Activated CD4-positive, alpha-beta T cell treated with anti-CD3 and anti-CD28 coated beads for 24 hours (primary cell): ENCODE measurements at regions not wholly inside any gene's neighbourhood (a gene's known extent, or its start where the extent isn't known, plus 50 kb on each side); places are given as distances from the start of the nearest gene placed in this dataset.
"Not testable (repeated sequence)": the region's sequence is repeated elsewhere in the genome, so short reads cannot be mapped to it uniquely, and the experiment has no call there.

Experiments
- DNase-seq, 2 donors: peaks; one replicate each; pipeline ENCODE4 v3.0.0-alpha.2; 2020; ENCODE audit warnings: low read depth in 2 of 2

DNA sequence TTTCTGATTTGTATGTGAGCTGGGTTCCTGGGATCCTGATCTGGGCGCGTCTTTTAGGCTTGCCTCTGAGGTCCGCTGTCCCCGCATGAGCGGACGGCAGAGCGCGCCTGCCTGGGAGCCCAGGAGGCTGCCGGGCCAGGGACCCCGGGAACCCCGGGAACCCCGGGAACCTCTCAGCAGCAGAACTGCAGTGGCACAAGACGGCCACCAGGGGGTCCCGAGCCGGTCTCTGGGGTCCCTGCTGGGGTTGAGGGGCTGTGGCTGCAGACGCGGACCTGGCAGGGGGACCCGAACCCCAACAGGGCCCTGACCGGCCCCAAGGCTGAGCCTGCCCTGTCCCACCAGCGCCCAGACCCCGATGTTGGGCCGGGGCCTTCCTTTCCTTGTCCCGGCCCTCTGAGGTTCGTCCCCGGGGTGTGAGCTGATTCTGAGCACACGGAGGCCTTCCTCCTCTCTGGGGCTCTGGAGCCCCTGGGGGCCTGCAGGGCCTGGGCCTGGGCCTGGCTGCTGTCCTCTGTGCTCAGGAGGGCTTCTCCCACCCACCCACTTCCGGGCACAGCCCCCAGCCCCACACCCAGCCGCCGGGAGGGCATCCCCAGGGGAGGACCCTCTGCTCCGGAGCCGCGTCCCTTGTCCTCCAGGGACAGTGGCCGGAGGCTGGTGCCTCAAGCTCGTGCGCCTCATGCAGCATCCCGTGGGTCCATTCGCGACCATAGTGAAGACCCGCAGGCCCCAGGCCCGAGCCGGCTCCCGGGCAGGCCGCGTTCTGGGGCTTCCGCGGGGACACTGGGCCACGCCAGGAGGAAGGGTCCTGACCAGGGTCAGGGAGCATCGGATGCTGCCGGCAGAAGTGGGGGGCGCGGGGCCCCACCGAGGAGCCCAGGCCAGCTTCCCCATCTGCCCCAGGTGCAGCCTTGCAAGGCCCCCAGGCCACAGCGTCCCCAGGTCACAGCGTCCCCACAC lies 152.9 kb downstream of the TMEM121 start:
- DNase-seq, result not testable (repeated sequence)

DNA sequence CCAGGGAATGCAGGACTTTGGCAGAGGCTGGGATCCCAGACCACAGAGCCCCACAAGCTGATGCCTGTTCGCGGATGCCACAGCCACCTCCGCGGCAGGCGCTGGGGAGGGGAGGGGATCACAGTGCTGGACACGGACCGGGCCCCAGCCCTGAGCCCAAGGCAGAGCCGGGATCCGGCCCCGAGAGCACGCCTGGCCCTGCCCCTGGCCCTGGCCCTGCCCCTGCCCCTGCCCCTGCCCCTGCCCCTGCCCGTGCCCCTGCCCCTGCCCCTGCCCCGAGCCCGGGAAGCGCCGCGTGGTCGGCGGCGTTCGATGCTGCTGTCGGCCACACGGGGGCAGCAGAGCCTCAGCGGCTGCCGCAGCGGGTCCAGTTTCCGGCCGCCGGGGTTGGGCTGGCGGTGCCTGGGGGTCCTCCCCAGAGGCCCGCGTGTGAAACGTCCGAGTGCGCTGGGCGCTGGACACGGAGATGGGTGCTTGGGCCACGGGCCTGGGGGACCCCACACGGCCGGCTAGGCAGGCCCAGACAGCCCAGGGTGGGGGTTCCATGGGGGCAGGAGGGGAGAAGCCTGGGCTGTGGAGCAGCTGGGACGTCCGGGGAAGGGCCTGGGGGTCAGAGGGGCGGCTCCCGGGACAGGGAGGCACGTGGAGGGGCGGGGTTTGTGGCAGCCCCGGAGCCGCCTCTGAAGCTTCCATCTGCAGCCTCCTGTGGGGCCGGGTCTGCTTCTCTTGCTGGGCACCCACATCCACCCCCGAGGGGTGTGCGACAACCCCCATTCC lies 153.8 kb downstream of the TMEM121 start:
- peak in 1 of 2 donors; percentile 10 for DNase-seq

DNA sequence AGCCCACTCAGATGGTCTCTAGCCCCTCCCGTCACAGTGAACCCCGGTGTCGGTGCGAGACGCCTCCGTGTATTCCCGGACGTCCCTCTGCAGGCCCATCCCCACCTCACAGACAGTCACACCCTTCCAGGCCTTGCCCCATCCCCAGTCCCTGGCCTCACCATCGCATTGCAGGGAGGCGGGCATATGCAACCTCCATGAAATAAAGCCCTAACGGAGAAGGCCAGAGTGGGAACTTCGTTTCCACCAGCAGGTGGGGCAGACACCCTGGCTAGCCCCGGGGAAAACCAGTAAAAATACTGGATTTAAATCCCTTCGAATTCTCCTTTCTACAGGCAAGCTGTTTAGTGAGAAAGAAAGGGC lies 154.3 kb downstream of the TMEM121 start:
- DNase-seq, result not testable (repeated sequence)

DNA sequence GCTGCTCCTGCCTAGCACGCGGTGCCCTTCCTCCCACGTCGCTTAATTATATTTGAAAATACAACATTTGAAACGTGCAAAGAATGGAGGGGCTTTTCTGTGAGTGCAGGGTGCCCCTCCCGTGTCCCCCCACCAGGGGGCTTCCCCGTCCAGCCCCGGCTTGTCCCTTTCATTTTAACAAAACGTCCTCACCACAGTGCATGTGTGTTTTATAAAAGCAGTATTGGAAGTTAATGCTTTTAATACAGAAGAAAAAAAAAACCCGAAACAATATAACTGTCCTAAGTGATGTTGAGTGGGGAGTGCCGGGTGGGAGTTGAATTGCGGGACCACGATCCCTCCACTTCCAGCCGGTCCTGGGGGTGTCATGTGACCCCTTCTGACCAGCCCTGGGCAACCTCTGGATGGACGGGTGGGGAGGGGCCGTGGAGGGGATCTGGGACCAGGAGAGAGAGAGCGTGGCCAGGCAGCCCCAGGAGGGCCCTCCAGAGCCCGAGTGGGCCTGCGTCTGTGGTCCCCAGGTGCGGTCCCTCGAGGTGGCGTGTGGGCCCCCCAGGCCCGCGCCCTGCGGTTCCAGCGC lies 155.3 kb downstream of the TMEM121 start:
- DNase-seq, result not testable (repeated sequence)

DNA sequence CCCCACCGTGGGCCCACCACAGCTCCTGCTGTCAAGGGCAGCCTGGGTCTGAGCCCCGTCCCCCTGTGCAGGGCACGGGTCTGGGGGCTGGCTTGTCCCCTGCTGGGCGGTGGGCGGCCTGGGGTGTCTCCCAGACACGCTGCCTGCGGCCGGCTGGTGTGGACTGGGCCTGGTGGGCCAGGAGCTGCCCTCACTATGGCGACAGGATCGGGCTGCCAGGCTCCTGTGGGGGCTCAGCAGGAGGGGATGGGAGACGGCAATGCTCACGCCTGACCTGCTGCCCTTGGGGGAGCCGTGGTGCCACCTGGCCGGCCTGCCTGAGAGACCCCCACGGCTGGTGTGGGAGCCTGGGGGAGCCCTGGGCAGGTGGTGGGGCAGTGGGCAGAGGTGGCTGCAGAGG lies 156.1 kb downstream of the TMEM121 start:
- not testable (repeated sequence) for DNase-seq

DNA sequence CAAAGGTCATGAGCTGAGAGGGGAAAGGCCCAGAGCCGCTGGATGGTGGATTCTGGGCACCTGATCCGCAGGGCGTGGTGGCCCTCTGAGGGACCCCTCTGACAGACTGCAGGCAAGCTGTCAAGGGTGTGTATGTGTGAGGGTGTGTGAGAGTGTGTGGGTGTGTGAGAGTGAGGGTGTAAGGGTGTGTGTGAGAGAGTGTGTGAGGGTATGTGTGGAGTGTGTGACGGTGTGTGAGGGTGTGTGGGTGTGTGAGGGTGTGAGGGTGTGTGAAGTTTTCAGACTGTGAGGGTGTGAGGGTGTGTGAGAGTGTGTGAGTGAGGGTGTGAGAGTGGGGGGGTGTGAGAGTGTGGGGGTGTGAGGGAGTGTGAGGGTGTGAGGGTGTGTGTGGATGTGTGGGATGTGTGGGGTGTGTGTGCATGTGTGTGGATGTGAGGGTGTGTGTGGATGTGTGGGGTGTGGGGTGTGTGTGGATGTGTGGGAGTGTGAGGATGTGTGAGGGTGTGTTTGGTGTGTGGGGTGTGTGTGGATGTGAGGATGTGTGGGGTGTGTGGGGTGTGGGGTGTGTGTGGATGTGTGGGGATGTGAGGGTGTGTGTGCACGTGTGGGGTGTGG lies 156.7 kb downstream of the TMEM121 start:
- no peak for DNase-seq

DNA sequence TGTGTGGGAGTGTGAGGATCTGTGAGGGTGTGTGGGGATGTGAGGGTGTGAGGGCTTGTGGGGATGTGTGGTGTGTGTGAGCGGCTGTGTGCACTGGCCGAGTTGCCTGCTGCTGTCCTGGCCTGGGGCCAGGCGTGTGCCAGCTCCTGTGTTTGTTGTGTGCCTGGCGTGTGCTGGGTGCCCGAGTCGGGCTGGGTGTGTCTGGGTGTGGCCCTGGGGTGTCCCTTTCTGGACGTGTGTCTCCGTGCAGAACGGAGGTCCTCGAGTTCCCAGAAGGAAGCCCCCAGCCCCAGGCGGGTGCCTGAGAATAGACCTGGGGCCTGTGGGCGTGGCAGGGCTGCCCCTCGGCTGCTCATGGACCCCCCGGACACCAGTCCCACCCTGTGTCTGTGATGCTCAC lies 157.7 kb downstream of the TMEM121 start:
- not testable (repeated sequence) for DNase-seq

DNA sequence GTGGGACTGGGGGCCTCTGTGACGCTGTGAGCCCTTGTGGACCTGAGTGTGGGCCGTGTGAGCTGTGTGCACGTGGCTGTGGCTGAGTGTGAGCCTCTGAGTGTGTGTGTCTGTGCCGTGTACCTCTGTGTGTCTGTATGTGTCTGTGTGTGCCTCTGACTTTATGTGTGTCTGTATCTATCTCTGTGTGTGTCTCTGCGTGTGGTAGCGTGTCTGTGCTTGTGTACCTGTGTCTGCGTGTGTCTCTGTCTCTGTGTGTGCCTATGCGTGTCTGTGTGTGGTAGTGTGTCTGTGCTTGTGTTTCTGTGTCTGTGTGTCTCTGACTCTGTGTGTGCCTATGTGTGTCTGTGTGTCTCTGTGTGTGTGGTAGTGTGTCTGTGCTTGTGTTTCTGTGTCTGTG lies 158.2 kb downstream of the TMEM121 start:
- DNase-seq, result not testable (repeated sequence)

DNA sequence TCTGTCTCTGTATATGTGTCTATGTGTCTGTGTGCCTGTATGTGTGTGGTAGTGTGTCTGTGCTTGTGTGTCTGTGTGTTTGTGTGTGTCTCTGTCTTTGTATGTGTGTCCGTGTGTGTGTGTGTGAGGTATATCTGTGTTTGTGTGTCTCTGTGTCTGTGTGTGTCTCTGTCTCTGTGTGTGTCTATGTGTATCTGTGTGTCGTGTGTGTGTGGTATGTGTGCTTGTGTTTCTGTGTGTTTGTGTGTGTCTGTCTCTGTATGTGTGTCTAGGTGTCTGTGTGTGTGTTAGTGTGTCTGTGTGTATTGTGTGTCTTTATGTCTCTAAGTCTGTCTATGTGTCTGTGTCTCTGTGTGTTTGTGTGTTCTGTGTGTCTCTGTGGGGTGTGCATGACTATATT lies 158.6 kb downstream of the TMEM121 start:
- DNase-seq, result no peak

DNA sequence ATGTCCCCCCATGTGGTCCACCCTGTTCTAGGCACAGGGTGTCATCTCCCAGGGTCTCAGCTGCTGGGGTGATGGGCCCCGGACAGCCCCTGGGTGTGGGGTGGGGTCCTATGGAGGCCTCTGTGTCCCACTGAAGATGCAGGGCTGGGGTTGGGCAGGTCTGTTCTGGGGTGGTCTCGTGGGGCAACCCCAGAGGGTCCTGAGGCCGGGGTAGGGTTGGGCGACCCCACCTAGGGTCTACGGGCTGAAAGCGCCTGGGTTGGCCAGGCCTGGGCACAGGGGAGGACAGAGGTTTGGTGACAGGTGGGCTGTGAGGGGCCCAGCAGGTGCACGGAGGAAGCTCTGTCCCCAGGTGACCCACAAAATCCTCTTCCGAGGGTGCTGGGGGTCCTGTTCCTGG lies 159.2 kb downstream of the TMEM121 start:
- not testable (repeated sequence) for DNase-seq

DNA sequence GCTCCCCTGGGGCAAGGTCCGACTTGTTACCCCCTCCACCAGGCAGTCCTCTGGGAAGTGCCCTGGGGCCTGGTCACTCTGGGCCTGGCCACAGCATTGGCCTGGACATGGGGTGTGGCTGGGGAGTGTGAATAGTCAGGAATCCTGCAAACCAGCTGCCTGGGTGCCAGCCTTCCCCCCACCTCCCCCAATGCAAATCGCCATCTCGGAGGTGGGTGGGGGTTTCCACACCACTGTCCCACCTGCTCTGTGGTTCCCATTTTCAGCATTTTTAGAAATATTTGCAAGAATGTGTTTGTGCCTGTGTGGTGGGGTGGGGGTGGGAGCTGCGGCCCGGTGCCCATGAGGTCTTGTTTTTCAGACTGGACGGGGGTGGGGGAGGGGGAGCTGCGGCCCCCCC lies 159.7 kb downstream of the TMEM121 start:
- DNase-seq, result not testable (repeated sequence)

DNA sequence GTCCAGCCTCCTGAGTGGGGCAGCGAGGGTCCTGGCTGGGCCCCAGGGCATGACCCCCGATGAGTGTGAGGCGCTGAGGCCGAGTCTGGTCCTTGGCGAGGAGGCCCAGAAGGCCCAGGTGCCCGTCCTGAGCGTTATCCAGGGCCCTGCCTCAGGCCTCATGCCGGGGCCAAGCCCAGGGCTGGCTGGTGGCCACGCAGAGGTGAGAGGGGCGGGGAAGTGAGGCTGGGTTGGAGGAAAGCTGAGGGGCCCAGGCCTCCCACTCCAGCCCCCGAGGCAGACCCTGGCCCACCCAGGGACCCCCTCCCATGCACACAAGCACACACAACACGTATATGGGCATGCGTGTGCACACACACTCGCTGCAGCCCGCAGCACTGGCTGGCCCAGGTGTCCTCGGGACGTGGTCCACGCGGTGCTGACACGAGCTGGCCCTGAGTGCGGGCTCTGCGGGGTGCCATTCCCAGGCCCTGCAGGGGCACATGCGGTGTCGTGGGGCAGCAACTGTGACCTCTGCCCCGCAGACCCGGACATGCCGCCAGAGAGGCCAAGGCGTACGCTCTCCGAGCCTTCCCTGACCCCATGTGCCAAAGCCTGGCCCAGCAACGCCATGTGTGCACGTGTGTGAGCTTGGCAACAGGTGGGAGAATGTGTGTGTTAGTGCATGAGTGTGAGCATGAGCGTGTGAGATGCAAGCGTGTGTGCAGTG lies 160.2 kb downstream of the TMEM121 start:
- not testable (repeated sequence) for DNase-seq

DNA sequence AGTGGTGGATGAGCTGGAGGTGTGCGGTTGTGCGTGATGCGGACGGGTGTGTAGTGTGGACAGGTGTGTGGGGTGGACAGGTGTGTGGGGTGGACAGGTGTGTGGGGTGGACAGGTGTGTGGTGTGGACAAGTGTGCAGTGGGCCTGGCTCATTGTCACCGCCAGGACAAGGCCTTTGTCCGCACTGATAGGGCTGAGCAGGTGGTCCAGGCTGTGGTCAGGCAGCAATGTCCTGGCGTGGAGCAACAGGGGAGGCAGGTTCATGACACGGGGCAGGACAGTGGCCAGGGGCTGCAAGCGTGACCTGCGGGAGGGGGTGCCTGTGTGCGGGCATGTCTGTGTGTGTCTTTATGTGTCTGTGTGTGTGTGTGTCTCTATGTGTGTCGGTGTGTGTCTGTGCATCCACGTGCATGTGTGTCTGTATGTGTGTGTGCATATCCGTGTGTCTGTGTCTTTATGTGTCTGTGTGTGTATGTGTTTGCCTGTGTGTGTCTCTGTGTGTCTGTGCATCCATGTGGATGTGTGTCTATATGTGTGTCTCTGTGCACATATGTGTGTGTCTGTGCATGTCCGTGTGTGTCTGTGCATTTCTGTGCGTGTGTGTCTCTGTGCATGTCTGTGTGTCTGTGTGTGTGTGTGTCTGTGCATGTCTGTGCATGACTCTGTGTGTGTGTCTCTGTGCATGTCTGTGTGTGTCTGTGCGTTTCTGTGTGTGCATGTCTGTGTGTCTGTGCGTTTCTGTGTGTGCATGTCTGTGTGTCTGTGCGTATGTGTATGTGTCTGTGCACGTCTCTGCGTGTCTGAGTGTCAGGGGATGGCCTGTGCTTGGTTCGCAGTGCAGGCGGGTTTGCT lies 161.0 kb downstream of the TMEM121 start:
- not testable (repeated sequence) for DNase-seq

DNA sequence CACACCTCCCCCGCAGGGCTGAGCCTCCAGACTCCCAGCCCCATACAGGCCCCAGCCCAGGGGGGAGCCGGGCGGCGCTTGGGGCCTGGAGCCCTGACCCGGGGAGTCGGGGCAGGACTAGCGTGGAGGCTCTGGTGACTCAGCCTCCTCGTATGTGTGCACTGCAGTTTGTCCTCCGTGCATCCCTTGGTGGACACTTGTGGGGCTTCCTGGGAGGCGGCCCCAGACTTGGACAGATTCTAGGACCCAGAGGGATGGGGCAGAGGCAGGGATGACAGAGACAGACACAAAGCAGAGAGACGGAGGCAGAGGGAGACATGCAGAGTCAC lies 161.6 kb downstream of the TMEM121 start:
- DNase-seq, result not testable (repeated sequence)

DNA sequence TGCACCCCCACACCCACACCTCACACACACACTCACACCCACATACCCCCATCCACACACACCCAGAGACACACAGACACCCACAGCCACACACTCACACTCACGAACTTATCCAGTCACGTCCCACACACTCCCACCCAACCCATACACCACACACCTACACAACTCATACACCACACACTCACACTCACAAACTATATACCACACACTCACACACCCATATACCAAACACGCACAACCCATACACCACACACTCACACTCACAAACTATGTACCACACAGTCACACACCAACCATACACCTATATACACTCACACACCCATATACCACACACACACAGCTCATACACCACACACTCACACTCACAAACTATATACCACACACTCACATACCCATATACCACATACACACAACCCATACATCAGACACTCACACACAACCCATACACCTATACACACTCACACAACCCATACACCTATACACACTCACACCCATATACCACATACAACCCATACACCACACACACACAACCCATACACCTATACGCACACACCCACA lies 162.4 kb downstream of the TMEM121 start:
- not testable (repeated sequence) for DNase-seq

DNA sequence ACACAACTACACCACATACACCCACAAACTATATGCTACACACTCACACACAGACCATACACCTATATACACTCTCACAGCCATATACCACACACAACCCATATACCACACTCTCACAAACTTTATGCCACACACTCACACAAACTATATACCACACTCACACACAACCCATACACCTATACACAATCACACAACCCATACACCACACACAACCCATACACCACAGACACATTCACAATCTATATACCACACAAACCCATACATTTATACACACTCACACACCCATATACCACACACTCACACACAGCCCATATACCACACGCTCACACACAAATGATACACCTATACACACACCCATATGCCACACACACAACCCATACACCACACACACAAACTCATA lies 163.3 kb downstream of the TMEM121 start:
- no peak for DNase-seq

DNA sequence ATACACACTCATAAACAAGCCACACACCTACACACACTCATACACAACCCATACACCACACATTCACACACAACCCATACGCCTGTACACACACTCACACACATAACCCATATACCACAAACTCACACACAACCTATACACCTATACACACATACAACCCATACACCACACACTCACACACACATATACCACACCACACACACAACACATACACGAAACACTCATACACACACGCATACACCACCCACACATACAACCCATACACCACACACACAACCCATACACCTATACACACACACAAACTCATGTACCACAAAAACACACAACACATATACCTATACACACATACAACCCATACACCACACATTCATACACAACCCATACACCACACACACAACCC lies 164.3 kb downstream of the TMEM121 start:
- DNase-seq, result no peak

DNA sequence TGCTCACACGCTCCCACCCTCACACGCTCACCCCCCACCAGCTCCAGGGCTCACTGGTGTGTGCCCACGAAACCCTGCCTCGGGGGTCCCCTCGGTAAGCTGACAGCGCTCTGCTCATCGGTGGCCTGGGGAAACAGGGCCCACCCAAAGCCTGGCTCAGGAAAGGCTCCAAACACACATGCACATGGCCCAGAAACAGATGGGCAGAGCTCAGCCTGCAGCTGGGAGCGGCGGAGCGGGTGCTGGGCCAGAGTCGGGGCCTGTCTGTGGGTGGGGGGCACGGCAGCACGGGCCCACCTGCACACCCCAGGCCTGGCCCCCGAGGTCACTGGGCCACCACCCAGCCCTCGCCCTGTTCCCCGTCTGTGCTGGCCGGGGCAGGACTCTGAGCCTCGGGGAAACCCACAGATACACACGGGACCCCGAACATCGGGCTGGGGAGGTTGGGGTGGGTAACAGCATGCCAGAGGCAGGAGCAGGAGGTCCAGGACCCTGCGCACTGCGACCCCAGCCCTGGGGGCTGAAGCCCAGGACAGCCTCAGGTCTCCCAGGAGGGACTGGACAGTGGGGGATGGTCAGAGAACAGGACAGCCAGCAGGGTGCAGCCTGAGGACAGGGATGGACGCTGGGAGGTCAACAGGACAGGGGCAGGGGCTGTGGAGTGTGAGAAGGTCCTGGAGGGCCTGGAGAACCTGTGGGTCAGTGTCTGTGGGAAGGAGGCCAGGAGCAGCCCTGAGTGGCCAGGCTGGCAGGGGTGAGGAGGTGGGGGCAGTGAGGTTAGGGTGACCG lies 165.1 kb downstream of the TMEM121 start:
- not testable (repeated sequence) for DNase-seq

DNA sequence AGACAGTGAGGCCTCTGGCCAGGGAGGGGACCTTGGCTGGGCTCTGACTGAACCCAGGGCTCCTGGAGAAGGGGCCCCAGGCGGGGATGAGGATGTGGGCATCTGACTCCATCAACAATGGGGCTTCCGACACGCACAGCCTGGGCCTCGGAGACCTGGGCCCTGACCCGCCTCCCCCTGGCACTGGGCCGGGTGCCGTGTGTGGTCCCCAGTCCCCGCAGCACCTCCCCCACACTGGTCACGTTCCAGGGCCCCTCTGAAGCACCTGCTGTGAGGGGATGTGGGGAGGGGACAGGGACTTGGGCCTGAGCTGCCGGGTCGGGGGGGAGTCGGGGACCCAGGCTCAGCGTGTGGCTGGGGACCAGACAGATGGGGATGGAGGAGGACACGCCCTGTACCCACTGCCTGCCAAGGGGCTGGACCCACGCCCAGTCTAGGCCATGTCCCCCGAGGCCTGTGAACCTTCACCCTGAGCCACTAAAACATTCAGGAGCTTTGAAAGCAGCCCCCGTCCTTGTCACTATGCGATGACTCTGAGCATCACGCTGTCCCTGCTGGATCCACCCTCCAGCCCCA lies 165.8 kb downstream of the TMEM121 start:
- DNase-seq, result not testable (repeated sequence)
